GM21737 (cell line): ENCODE measurements at regions not wholly inside any gene's neighbourhood (a gene's known extent, or its start where the extent isn't known, plus 50 kb on each side); places are given as distances from the start of the nearest gene placed in this dataset.

Experiments used
- ATAC-seq: cut with Tn5 transposase; IDR thresholded peaks from one replicate; pipeline ENCODE4 v1.9.1; 2021; ENCODE audit warnings: mild to moderate bottlenecking, moderate library complexity; ENCODE audit not compliant: unreplicated experiment

- ATAC-seq: no peak
Observed at GRCh38 chr15:77692614-77693013, 59.9 kb upstream of the LINGO1 start.

- ATAC-seq: no peak
Observed at GRCh38 chr15:77691607-77692006, 58.9 kb upstream of the LINGO1 start.

DNA sequence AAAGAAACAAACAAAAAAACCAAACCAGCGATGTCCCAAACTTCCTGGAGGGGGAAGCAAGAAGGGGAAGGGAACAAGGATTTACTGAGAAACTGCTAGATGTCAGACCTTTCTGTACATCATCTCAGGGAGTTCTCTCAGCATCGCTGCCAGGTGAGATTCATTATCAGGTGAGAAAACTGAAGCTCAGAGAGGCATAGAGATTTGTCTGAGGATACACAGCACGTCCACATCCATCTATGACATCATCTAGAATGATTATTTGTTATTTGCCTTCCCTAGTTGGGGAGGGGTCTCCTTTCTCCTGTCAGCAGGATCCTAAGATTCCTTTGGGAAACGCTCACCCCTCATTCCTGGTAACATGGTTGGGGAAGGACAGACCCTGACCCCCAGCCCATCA lies 57.1 kb upstream of the LINGO1 start:
- no peak for ATAC-seq

GRCh38 chr15:77688693-77689092 lies 56.0 kb upstream of the LINGO1 start:
- no peak for ATAC-seq

DNA sequence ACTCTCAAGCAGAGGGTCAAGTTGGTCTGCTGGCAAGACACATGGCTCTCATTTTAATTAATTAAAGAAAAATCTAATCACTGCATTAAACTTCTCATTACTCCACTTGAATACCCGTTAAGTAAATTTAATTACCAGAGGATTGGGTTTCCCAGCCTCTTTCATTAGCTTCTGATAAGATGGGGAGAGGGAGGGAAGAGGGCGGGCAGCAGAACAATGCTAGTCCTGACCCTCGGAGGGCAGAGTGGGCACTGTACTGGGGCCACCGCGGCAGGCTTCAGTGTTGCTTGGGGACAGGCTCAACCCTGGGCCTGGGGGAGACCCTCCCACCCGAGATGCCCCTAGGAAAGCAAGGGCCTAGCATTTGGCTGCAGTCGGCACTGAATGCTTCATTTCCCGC lies 55.6 kb upstream of the LINGO1 start:
- ATAC-seq: no peak

- ATAC-seq: no peak
Observed at GRCh38 chr15:77685082-77685815, 52.5 kb upstream of the LINGO1 start.

- ATAC-seq: no peak
Observed at GRCh38 chr15:77684341-77685081, 51.8 kb upstream of the LINGO1 start.

- ATAC-seq: no peak
Observed at GRCh38 chr15:77682564-77682963, 49.9 kb upstream of the LINGO1 start.
